Amniotic epithelial cell (primary cell): ENCODE measurements at regions not wholly inside any gene's neighbourhood (a gene's known extent, or its start where the extent isn't known, plus 50 kb on each side); places are given as distances from the start of the nearest gene placed in this dataset.
A peak's percentile ranks its signal among the peaks of the same experiment; 100 is the strongest.
"Not testable (repeated sequence)": the region's sequence is repeated elsewhere in the genome, so short reads cannot be mapped to it uniquely, and the experiment has no call there.

ENCODE experiments used
- DNase-seq: peaks from one replicate; pipeline ENCODE4 v3.0.0-alpha.2; 2010; ENCODE audit warnings: low read depth

- no peak for DNase-seq
Observed at GRCh38 chr6:106884576-106884975, 90.0 kb downstream of the CD24 start.

GRCh38 chr6:106883808-106884262, 90.7 kb downstream of the CD24 start:
- DNase-seq: peak; percentile 9

- no peak for DNase-seq
Observed at GRCh38 chr6:106882601-106883518, 91.7 kb downstream of the CD24 start.

GRCh38 chr6:106882138-106882537, 92.4 kb downstream of the CD24 start:
- no peak for DNase-seq

- DNase-seq: no peak
Observed at GRCh38 chr6:106880952-106881351, 93.6 kb downstream of the CD24 start.

GRCh38 chr6:106875782-106876321, 98.7 kb downstream of the CD24 start:
- no peak for DNase-seq

GRCh38 chr6:106874481-106874880, 100.0 kb downstream of the CD24 start:
- no peak for DNase-seq

- DNase-seq: no peak
Observed at GRCh38 chr6:106872049-106872448, 102.5 kb downstream of the CD24 start.

GRCh38 chr6:106870824-106871717, 103.5 kb downstream of the CD24 start:
- no peak for DNase-seq

- peak; percentile 70 for DNase-seq
Observed at GRCh38 chr6:106870069-106870468, 104.5 kb downstream of the CD24 start.

- DNase-seq: no peak
Observed at GRCh38 chr6:106869203-106869602, 105.3 kb downstream of the CD24 start.

- DNase-seq: no peak
Observed at GRCh38 chr6:106866875-106867658, 107.5 kb downstream of the CD24 start.

GRCh38 chr6:106862858-106863257, 111.7 kb downstream of the CD24 start:
- no peak for DNase-seq

GRCh38 chr6:106860940-106861339, 113.6 kb downstream of the CD24 start:
- DNase-seq: peak; percentile 1

- peak; percentile 82 for DNase-seq
Observed at GRCh38 chr6:106858653-106859092, 115.9 kb downstream of the CD24 start.

GRCh38 chr6:106857771-106858652, 116.5 kb downstream of the CD24 start:
- no peak for DNase-seq

GRCh38 chr6:106857310-106857709, 117.2 kb downstream of the CD24 start:
- not testable (repeated sequence) for DNase-seq

- no peak for DNase-seq
Observed at GRCh38 chr6:106856227-106856874, 118.2 kb downstream of the CD24 start.

- no peak for DNase-seq
Observed at GRCh38 chr6:106855117-106855516, 119.4 kb downstream of the CD24 start.
